SK-N-MC (cell line): ENCODE measurements at regions not wholly inside any gene's neighbourhood (a gene's known extent, or its start where the extent isn't known, plus 50 kb on each side); places are given as distances from the start of the nearest gene placed in this dataset.

Experiments used
- EZH2 ChIP-seq: fragments of 200-600 bp; sonication (generic); IDR thresholded peaks from one replicate; pipeline ENCODE4 v1.6.1; 2017; ENCODE audit warnings: antibody characterized with exemption
- FOXP2 ChIP-seq: optimal IDR thresholded peaks from 2 replicates; pipeline ENCODE3; 2011; ENCODE audit warnings: mild to moderate bottlenecking, moderate library complexity; ENCODE audit not compliant: insufficient read depth; ENCODE audit errors: extremely low read length, control extremely low read depth
- POLR2AphosphoS5 ChIP-seq: IDR thresholded peaks from 2 replicates; pipeline ENCODE4 v1.6.1; 2012; ENCODE audit warnings: mild to moderate bottlenecking, low read depth, low read length, borderline replicate concordance

GRCh38 chr10:10780746-10781145 is 236.9 kb upstream of the CELF2 start:
- TF ChIP-seq POLR2AphosphoS5: no peak
- TF ChIP-seq FOXP2: no peak
- no peak for TF ChIP-seq EZH2
